DMS 273 treated with DMSO at 0.1 percent for 48 hours (cell line): ENCODE measurements at regions not wholly inside any gene's neighbourhood (a gene's known extent, or its start where the extent isn't known, plus 50 kb on each side); places are given as distances from the start of the nearest gene placed in this dataset.
"Not testable (repeated sequence)": the region's sequence is repeated elsewhere in the genome, so short reads cannot be mapped to it uniquely, and the experiment has no call there.

ENCODE experiments used
- DNase-seq: peaks from one replicate; lab custom pipeline; 2025; lab: John Stamatoyannopoulos, UW

DNA sequence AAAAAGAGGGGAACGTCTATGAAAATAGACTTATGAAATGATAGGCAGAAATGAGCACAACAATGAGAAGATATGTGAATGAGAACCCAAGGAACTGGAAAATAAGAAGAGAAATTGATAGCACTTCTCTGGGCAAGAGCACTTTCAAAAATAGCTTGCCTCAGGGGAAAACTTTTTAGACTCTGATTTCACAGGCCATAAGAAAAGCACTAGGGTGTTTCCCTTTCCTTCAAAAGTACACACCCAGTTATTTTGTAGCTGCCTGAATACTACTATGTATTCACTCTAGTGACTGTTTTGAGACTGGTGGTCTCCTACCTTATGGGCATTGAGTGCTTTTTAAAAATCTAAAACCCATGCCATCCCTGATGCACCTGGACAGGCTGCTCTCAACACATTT lies 172.3 kb upstream of the SOX6 start:
- no peak for DNase-seq

DNA sequence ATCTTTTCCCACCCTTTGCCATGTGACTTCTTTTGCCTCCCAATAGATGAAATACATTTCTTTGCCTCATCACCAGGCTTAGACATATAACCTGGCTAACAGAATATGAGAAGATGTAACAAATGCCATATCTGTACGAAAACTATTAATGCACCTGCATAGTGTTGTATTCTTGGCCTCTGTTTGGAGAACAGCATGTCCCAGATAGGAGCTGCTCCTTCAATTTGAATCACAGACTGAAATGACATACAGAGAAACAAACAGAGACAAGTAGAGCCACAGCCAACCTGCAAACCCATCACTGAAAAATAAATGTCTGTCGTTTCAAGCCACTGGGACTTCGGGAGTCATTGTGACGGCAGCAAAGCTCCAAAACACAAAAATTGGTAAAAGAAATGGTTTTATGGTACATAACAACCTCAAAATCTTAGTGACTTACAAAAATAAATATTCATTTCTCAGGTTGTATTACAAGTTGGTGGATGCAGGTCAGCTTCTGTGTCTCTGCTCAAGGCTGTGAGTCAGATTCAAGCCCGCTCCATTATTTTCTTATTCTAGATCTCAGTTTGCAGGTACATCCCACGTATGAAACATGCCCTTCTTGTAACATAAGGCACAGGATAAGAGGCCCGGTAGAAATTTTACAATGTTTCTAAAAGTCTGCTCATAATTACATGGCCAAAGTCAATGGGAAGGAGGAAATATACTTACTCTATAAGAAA lies 171.3 kb upstream of the SOX6 start:
- DNase-seq = no peak

DNA sequence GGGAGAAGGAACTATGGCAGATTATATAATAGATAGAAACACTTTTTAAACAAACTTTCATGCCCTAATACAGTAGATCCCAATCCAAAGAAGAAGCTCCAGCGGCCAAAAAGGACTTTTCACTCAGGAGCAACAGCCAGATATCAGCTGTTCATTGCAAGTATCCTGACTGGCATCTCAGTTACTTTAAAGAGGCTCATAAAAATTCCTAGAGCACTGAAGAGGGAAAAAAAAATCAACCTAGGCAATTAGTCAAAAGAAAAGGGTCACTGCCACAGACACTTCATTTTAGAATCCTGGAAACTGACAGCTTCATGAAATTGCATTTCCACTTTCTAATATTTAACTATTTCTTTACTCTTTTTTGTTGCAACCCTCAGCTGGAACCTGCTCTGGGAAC lies 170.6 kb upstream of the SOX6 start:
- DNase-seq = no peak

DNA sequence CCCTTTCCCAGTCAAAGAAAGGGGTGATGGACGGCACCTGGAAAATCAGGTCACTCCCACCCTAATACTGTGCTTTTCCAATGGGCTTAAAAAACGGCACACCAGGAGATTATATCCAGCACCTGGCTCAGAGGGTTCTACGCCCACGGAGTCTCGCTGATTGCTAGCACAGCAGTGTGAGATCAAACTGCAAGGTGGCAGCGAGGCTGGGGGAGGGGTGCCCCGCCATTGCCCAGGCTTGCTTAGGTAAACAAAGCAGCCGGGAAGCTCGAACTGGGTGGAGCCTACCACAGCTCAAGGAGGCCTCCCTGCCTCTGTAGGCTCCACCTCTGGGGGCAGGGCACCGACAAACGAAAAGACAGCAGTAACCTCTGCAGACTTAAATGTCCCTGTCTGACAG lies 164.4 kb upstream of the SOX6 start:
- DNase-seq = not testable (repeated sequence)

DNA sequence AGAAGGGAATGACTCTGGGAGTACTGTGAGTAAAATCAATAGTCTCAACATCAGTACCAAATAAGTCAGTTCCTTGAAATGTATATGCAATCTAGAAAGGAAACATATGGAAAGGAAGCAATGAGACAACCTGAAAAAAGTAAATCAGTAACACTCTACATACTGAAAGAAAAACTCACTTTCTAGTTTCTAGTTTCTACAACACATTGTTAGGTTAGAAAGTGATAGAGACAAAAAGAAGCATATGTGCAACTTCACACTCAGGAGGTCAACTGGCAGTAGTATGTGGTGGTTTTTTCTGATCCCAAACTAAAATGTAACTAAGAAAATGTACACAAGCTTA lies 156.5 kb upstream of the SOX6 start:
- DNase-seq = no peak

DNA sequence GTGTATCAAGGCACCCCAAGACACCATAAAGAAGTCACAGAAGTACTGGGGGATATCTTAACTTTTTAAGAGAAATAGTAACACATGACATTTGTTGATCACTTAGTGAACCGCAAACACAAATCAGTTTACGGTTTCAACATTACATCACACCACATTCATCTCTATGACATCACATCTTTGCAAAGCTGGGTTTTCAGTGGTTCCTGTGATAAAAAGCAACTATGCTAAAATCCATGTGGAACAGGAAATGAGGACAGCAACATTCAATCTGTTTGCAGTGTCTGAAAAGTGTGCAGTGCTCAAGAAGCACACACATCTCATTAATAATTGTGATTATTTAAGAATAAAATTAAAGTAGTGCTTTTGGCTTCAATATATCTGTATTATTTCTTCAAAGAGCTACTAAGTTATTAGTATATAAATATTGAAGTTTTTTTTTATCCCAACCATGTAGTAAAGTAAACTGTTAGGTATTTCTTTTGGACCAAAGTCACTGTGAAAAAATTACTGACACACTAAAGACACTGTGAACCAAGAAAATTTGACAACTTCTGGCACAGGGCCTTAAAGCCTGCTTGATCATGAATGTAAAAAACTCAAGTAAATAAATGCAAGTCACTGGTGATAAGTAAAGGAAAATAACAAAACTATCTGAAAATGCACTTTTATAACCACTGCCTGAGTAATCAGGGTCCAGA lies 156.0 kb upstream of the SOX6 start:
- DNase-seq = no peak

DNA sequence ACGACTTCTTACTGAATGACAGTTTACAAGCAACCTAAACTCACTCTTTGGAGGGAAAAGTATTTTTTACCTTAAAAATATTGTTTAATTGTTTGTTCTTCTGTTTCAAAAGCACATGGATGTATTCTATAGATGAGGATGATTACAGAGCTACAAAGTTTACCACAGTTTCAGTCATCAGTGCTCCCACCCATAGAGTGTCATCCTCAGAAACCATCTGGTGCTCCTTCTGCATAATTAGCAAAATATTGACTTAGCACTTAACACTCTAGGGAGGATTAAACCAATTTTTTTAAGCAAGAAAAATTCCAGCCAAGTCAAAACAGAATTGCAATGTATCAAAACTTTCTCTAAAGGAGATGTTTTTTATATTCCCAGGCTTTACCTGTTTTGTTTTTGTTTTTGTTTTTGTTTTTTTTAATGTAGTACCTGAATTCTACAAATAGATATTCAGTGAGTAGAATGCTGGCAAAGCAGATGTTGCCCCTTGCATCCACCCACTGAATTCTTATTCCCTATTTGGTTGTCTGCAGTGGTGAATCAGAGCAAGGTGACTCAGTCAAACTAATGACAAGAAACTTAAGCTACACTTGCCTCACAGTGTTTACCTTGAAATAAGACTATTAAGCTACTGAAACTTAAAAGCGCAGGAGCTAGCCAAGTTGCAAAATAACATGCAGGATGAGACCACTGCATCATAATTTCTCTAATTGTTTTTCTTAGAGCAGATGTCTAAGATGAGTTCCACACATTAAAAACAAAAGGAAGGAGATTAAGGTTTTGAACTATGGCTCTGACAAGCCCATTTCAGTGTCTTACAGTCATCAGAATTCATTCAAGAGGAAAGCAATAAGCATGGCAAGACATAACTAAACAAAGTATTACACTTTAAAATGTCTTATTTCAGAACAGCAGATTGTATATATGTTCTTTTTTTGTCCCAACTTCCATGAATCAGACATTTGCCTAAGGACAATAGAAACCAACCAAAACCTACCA lies 155.1 kb upstream of the SOX6 start:
- DNase-seq = no peak

DNA sequence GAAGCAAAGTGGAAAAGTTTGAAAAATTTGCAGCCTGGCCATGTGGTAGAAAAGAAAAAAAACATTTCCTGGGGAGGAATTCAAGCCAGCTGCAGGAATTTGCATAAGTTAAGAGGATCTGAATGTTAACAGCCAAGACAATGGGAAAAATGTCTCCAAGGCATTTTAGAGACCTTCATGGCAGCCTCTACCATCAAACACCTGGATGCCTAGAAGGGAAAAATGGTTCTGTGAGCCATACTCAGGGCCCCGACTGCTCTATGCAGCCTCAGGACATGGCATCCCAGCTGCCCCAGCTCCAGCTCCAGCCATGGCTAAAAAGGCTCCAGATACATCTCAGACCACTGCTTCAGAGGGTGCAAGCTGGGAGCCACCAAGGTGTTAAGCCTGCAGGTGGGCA lies 149.1 kb upstream of the SOX6 start:
- DNase-seq = no peak

DNA sequence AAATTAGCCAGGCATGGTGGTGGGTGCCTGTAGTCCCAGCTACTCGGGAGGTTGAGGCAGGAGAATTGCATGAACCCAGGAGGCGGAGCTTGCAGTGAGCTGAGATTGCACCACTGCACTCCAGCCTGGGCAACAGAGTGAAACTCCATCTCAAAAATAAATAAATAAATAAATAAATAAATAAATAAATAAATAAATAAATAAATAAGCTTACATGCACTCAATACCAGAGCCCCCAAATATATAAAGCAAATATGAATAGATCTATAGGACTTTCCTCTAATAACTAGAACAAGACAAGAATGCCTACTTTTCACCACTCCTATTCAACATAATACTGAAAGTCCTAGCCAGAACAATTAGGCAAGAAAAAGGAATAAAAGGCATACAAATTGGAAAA lies 147.5 kb upstream of the SOX6 start:
- DNase-seq = not testable (repeated sequence)

DNA sequence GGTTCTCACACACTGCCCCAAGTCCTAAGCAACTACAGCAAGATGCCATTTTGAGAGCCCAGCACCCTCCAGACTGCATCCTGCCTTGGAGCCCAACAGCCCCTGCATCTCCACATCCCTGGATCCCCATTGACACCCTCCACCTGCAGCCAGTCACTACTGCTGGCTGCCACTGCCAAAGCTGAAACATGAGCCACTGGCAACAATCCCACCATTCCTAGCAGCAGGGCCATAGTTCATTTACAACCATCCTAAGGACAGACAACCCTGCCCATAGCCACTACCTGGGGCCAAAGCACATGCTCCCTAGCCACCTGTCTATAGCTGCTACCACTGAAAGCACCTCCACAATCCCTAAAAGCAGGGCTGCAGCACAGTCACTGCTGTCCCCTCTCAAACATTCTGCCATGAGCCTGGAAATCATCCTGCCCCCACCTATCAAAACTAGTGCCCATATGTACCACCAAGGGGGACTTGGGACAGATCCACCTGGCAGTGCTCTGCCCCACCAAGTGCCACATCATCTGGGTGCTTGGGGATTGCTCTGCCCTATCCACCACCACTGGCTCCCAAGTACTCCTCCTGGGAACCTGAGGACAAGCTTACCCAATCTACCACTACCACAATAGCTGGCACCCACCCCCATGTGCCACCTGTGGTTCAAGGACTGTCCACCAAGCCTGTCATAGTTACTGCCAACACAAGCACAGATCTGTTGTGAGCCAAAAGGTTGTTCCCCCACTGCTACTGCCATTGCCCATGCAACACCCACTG lies 138.8 kb upstream of the SOX6 start:
- no peak for DNase-seq

DNA sequence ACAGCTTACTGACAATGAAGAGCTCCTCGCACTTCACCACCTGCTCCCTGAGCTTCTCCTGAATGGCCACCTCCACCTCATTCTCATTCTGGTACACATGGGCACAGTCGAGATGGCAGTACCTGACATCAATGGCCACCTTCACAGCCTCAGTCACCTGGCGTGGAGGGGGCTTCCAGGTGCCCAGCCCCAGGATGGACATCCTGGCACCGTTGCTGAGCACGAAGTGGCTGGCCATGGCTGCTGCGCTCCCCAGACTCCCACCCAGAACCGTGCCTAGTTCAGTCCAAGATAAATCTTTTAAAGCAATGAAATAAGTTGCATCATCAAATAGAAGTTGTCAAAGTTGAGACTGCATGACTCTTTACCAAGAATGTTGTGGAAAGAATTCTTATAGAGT lies 128.1 kb upstream of the SOX6 start:
- no peak for DNase-seq

DNA sequence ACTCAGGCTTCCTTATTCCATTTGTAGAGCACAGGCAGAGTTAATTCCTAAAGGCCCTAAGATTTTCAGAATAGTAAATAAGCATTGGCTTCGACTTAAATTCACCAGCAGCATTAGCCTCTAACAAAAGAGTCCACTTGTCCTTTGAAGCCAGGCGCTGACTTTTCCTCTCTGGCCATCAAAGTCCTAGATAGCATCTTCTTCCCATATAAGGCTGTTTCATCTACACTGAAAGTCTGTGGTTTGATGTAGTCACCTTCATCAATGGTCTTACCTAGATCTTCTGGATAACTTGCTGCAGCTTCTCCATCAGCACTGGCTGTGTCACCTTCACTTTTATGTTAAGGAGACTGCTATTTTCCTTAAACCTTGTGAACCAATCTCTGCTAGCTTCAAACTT lies 118.3 kb upstream of the SOX6 start:
- DNase-seq = no peak

DNA sequence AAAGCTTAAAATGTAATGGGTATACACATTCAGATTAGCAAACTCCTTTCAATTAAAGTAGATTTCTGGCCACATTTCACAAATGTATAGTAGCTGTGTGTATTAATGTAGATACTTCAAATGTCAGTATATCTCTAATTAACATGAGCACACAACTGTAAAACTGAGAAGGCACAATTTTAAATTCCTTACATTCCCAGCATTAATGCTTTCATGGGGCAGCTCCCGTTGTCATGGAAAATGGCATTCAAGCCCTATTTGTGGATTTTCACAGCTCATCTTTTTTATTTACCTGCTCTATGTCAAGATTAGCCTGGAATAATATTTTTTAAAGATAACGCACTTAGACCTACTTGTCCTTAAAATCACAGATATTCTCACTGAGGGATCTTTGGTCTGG lies 113.6 kb upstream of the SOX6 start:
- no peak for DNase-seq

DNA sequence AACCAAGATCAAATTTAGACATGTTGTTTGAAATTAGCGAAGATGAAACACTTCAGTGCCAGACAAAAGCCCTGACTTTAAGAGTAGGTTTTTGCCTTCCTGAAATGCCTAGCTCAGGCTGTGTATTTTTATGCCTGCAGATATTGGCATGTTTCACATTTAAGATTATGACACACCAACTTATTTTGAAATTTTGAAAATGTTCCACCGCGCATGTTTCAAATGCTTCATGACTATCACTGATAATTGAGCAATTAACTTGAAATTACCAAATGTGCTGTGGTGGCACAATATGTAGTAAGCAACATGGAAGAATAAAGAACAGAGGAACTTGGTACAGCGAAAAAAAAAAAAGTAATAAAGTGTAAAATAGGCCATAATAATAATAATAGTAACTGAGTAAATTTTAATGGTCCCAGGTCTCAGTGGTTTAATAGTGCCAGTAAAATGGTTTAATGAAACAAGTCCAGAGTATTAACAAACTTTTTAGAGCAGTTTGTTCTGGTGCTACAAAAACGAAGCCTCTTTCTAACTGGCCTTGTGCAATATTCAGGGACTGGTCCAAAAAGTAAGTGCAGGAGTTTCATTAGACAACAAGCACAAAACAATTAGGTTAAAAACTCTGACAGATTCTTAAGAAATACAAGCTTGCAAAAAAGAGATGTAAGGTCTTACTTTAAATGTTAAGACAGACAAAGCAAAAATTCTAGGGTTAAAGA lies 112.5 kb upstream of the SOX6 start:
- DNase-seq = no peak

DNA sequence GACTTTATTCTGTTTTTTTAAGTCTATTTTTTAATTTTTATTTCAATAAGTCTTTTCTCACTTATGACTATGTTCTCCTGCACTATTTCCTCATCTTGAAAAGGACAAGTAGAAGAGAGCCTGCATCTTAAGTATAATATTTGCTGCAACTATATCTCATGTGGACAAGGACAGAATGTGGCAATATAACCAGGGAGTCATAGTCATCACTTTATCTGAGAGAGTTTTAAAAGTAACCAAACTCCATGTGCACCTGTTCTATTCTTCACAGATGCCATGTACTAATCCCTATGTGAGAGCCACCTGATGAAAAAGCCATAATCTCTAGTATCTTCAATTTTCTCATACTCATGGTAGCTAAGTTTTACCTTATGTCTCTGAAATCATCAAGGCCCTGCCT lies 104.2 kb upstream of the SOX6 start:
- no peak for DNase-seq

DNA sequence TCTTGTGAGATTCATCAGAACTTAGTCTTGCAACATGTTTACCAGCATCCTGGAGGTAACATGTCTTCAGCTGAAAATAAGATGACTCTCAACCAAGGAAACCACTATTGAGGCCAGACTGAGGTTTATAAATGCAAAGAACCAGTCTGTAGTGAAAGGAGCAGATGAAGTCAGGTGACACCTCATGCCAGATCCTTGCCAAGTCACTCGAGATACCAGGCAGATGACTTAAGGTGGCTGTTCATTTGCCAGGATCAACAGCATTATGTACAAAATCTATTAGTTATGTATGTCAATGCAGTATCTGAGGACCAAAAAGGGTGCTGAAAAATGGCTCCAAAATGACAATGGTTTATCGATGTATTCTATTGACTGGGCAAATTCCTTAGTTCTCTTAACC lies 100.0 kb upstream of the SOX6 start:
- DNase-seq = no peak

DNA sequence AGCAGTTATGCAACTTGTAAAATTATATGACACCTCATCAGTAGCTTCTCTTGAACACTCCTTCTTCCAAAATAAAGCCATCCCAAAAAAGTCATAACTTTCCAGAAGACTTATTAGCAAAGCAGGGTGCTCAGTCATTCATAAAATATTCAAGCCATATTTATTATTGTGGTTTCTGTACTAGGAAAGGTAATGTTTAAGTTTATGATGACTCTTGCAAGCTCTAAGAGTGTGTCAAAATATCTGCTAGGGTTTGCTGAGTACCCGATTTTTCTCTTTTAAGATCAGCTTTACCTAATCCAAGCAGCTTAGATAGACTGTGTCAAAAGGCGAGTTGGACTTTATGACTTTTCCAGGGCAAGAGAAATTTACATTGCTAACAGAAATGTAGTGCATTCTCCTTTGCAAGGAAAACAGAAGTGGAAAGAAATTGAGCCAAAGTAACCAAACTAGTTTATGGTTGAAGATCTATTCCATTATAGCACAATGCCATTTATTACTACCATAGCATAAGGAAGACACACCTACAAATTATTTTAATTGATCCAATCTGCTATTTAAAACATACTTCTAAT lies 98.0 kb upstream of the SOX6 start:
- no peak for DNase-seq

DNA sequence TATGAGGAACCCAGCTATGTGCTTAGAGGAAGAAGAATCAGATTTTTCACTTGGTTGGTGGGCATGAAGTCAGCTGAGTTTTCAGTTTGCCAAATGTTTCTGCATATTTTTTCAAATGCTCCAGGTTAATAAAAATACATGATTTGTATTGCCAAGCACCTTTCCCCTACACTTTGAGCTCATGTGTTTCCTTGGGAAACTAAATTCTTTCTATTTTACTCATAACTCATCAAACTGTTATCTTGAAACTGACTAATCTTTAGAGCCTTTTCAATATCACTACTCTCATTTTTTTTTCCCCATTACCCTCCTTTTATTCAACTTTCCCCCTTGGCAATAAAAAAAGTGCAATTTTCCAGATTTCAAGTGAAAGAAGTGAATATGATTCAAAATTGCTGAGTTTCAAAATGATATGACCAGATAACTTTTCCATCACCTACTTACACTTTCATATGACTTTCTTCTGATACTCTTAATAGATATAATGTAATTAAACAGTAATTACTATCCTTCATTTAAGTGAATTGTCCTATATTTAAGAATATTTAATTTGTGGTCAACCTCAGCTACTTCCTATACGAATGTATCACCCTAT lies 91.9 kb upstream of the SOX6 start:
- no peak for DNase-seq

DNA sequence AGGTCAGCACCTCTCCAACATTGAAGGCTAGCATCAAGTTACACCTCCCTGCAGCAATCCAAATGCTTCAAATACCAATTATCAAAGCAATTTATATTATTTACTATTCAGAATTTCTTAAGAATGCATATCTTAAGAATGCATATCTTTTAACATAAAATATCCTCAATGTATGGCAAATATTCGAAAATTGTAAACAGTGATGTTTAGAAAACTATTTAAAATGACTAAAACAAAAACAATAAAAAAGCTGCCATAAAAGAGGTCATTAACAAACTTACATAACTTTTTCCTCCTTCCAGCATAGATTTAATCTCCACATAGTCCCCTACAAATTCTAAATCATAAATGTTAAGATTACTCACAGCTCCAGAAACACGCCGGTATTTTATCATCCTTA lies 85.1 kb upstream of the SOX6 start:
- DNase-seq = no peak

DNA sequence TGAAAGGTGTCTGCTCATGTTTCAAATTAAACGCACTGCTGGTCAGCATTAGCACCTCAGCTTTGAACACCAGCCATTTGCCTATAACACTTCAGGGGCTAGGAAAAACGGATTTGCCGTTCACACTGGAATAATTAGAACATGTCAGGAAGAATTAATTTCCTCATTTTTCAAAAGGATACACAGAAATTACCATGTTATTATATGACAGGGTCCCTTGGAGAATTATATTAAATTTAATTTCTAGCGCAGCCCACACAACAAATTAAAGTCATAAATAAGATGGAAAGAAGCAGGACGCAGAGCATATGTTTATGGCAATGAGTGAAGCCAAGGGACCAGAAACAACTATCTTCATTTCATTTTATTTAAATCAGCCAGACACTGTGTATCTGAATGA lies 83.8 kb upstream of the SOX6 start:
- DNase-seq = no peak

DNA sequence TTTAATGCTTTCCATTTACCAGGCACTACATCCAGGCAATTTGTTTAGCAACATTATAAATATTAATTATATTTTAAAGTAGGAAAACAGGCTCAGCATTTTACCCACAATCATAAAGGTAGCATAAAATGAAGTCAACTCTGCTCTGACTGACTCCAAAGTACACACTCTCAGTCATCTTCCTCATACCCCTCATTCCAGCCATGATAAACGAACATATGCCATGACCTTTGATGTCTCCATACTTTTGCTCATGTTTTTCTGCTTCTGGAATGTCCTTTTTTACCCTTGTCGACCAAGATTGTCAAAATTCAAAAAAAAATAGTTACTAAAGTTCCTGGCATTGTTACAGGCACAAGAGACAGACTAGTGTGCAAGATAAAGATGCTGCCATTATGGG lies 77.7 kb upstream of the SOX6 start:
- DNase-seq = no peak
